ENCODE measurements at regions not wholly inside any gene's neighbourhood (a gene's known extent, or its start where the extent isn't known, plus 50 kb on each side); places are given as distances from the start of the nearest gene placed in this dataset.

DNA sequence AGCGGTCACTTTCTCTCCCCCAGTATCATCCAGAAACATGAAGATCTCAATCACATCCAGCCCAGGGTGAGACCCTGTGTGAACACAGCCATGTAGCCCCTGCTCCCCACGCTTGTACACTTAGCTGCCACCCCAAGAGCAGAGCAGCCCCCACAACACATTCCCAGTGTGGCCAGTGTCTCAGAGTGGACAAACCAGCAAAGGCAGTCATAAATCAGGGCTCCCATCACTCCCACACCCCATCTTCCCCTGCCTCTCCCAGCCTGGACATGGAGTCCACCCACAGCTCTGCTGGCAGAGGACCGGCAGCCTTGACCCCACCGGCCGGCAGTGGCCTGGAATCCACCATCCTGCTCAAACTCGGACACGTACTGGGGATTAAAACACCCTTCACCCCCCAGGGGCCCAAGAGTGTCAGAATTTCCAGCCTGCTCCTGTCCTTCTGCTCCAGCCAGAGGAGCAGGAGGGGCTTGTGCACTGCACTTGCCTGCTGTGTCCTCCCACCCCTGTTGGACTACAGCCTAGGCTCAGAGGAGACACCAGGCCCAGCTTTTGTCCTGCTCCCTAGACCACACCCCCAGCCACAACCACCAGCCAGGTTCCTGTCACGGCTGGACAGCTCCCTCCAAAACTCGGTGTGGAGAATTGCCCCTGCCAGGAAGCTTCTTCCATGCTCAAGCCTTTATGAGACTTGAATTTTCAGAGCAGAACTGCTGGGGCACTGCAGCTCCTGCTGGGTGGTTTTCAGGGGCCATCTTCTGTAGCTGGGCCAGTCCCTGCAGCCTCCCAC, 206.1 kb downstream of the SMAD2 start:
- POLR2A ChIA-PET: no interaction called here
- CTCF ChIA-PET: interaction anchor here (1.0 to 2.1 kb wide), 3 partner anchors 24 to 127 kb away, joined by 3 to 8 read pairs (median 5); no protein-coding TSS in a partner anchor
- DNase-seq (ENCODE audit: extremely low spot score): no peak
- TF ChIP-seq, protein P1, sequence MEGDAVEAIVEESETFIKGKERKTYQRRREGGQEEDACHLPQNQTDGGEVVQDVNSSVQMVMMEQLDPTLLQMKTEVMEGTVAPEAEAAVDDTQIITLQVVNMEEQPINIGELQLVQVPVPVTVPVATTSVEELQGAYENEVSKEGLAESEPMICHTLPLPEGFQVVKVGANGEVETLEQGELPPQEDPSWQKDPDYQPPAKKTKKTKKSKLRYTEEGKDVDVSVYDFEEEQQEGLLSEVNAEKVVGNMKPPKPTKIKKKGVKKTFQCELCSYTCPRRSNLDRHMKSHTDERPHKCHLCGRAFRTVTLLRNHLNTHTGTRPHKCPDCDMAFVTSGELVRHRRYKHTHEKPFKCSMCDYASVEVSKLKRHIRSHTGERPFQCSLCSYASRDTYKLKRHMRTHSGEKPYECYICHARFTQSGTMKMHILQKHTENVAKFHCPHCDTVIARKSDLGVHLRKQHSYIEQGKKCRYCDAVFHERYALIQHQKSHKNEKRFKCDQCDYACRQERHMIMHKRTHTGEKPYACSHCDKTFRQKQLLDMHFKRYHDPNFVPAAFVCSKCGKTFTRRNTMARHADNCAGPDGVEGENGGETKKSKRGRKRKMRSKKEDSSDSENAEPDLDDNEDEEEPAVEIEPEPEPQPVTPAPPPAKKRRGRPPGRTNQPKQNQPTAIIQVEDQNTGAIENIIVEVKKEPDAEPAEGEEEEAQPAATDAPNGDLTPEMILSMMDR (IDR thresholded peaks at IDR 0.05; ENCODE audit: control extremely low read depth, extremely low read depth, low read depth, missing control alignments): no peak

DNA sequence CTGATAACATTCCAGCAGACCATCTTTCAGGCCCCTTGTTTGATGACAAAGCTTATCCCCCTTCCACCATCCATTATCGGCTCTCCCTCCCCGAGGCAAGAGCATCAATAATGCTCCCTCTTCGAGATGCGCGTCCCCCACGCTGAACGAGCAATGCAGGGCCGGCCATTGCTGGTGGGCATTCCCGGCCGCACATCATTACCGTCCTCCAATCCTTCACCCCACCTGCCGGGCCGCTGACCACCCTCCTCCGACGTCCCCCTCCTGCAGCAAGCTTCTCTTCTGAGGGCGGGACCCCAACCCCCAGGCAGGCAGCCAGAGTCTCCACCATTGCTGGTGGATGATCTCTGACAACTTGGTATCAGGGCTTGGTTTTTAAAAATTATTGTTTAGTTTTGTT, 208.6 kb downstream of the SMAD2 start:
- POLR2A ChIA-PET: no interaction called here
- CTCF ChIA-PET: no interaction called here
- DNase-seq (ENCODE audit: extremely low spot score): no peak
- TF ChIP-seq, protein P1 (IDR thresholded peaks at IDR 0.05; ENCODE audit: control extremely low read depth, extremely low read depth, low read depth, missing control alignments): no peak

DNA sequence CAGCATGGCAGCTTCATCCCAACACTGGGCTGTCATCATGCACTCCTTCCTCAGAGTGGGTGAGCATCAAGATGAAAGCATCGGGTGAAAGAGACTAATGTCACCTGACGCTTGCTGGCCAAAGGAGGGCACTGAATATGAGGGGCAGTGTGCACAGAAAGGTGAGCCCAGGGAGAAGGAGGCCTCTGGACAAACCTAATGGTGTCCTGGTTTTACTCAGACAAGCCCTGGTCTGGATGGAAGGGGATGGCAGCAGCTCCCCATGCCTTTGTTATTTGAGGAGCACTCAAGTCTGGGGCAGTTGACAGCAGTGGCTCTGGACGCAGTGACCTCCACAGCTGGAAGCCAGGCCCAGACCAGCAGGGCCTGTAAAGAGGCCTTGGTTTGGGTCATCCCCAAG, 209.7 kb downstream of the SMAD2 start:
- CTCF ChIA-PET: interaction anchor here (0.7 kb wide), 1 partner anchor 11 kb away, joined by 3 read pairs; no protein-coding TSS in a partner anchor
- TF ChIP-seq, protein P1 (IDR thresholded peaks at IDR 0.05; ENCODE audit: control extremely low read depth, extremely low read depth, low read depth, missing control alignments): no peak
- no peak for DNase-seq (ENCODE audit: extremely low spot score)
- POLR2A ChIA-PET: no interaction called here

DNA sequence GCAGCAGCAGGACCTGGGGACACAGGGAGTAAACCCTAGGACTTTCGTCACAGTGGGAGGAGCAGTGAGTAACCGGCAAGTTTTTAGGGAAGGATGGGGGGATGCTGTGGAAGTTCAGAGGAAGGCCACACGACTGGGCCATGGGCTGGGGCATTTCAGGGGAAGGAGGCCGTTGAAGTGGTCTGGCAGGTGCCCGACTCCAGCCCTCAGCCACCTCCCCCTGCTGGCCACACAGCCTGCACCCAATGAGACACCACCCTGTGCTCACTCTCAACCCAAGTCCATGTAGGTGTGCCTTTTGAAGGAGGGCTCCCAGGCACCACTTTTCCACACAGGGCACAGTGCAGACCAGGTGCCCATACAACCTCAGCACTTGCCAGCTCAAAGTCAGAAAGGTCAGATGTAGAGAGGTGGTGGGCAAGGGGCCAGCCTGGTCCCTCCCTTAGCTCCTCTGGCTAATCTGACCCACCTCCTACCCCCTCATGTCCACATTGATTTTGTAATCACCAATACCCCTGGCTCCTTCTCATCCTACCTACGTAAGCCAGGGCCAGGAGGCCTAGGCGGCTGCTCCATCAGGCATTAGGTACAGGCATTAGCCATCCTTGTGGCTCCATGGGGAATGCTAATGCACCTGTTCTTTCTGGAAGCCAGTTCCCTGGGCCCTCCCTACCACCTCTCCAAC, 211.2 kb downstream of the SMAD2 start:
- ChIA-PET CTCF (no interaction called here), POLR2A (no interaction called here)
- TF ChIP-seq, protein P1 (IDR thresholded peaks at IDR 0.05; ENCODE audit: control extremely low read depth, extremely low read depth, low read depth, missing control alignments): no peak
- DNase-seq (ENCODE audit: extremely low spot score): no peak

DNA sequence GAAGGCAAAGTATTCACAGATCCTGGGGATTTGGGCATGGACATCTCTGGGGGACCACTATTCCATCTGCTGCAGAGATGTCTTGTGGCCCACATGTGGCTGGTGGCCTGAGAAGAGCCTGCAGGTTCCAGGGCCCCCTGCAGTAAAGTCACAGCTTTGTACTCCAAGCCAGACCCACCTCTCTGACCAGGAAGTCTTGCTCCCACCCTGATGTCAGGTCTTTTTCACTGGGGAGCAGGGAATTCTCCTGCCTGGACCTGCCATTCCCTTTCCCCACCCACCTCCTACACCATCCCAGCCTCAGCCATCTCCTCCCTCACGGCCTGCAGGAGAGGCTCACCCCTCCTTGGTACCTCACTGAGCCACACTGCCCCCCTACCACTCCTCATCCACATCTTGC, 211.8 kb downstream of the SMAD2 start:
- CTCF ChIA-PET: no interaction called here
- TF ChIP-seq, protein P1 (IDR thresholded peaks at IDR 0.05; ENCODE audit: control extremely low read depth, extremely low read depth, low read depth, missing control alignments): no peak
- DNase-seq (ENCODE audit: extremely low spot score): no peak
- POLR2A ChIA-PET: no interaction called here

DNA sequence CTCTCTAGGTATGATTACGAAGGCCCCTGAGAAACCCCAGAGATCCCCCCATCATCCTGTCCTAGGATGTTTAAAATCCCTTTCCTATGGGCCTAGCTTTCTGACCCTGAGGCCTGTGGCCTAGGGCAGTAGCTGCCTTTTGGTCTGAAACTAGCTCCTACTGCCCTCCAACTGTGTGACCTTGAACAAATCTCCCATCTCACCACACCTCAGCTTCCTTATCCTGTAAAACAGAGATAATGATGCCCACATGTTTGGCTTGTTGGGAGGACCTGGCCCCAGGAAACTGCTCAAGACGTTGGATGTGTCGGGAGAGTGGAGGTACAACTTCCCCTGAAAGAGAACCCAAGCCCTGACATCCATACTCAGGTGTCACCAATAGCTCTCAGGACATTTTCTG, 213.2 kb downstream of the SMAD2 start:
- TF ChIP-seq, protein P1 (IDR thresholded peaks at IDR 0.05; ENCODE audit: control extremely low read depth, extremely low read depth, low read depth, missing control alignments): no peak
- no peak for DNase-seq (ENCODE audit: extremely low spot score)
- POLR2A ChIA-PET: no interaction called here
- CTCF ChIA-PET: interaction anchor here (1.3 kb wide), 2 partner anchors 10 to 32 kb away, joined by 5 to 6 read pairs; no protein-coding TSS in a partner anchor
